SW 1271 (cell line): ENCODE measurements at regions not wholly inside any gene's neighbourhood (a gene's known extent, or its start where the extent isn't known, plus 50 kb on each side); places are given as distances from the start of the nearest gene placed in this dataset.
"Not testable (repeated sequence)": the region's sequence is repeated elsewhere in the genome, so short reads cannot be mapped to it uniquely, and the experiment has no call there.

ENCODE experiments used
- DNase-seq, 2 experiments: peaks; one replicate each; lab custom pipeline; 2025; lab: John Stamatoyannopoulos, UW

DNA sequence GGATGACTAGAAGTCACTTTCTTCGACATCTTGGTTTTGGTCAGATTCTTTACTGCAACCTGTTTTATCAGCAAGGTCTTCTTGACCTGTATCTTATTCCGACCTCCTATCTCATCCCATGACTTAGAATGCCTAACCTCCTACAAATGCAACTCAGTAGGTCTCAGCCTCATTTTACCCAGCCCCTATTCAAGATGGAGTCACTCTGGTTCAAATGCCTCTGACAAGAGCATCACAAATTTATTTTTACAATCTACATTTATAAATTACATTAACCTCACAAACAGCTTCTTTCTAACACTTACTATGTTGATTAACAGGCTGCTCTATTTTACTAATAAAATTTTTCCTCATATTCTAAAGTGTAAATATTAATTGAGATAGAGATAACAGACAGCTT is 867.0 kb upstream of the CNTN5 start:
- DNase-seq: no peak

GRCh38 chr11:98155696-98156095 is 865.1 kb upstream of the CNTN5 start:
- no peak for DNase-seq

DNA sequence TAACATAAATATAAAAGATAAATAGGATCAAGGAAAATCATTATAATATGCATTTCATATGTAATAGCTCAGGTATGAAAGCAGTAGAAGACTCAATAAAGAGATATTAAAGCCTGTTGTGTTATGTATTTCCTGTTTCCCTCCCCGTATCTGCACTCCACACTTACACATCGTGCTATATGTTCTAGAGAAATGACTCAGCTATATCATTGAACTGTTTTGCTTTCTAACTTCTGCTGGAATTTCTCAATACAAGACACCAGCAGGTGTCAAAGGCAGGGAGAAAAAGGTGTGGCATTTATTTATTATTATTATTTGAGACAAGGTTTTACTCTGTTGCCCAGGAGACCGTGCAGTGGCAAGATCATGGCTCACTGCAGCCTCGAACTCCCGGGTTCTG is 842.8 kb upstream of the CNTN5 start:
- no peak for DNase-seq

DNA sequence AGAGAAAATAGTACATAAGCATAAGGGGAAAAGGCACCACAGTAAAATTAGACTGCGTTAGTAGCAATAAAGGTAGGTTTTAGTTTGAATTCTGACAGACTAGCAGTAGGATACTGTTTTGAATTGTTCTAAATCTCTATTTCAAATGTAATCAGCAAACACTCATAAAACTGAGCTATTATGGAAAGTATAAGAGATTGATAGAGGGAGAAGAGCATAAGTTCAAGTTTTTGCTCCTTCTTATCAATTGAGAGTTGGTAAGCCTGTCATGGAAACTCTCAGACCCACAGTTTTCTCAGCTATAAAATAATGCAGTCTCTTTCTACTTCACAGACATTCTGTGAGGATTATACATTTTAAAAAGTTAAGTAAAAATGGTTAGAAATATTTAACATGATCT is 840.2 kb upstream of the CNTN5 start:
- DNase-seq: no peak

GRCh38 chr11:98180921-98181320 is 839.8 kb upstream of the CNTN5 start:
- DNase-seq: no peak

DNA sequence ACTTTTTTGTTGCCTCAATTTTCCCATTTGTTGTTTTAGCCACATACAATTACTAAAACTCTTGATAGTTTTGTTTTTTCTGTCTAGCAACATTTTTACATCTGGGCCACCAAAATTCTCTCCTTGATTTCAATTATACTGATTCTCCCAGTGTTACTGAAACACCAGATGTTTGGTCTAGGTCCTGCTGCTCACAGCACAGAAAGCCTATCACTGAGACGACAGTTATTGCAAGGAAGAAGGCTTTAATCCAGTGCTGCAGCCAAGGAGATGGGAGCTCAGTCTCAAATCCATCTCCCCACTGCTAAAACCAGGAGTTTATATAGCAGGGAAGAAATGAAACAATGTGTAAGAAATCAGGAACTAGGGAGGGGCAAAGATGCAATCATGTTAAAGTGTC is 837.7 kb upstream of the CNTN5 start:
- DNase-seq: no peak

DNA sequence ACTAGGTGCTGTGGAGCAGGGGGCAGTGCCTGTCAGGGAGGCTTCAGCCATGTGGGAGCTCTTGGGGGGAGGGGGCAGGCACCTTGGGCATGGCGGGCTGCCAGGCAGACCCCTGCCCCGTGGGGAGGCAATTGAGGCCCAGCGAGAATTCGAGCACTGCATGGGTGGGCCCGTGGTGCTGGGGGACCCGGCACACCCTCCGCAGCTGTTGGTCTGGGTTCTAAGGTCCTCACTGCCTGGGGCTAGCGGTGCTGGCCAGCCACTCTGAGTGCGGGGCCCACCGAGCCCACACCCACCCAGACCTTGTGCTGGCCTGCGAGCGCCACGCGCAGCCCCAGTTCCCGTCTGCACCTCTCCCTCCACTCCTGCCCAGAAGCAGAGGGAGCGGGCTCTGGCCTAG is 835.5 kb upstream of the CNTN5 start:
- DNase-seq: no peak

GRCh38 chr11:98194611-98195010 is 826.1 kb upstream of the CNTN5 start:
- DNase-seq: no peak

DNA sequence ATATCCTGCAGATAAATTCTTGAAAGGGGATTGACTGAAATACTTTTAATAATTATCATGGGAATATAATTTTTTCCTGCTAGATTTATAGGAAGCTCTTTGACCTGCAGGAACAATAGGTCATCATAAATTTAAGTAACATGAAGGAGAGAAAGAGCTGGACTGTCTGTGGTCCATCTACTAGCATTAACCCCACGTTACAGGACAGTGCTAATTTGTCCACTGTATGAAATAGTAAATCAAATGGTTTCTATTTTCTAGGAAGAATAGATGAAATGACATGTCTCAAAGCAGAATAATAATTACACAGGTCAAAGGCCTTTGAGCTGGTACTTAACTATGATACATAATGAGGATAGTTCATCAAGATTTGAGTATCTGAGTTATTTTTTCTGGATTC is 825.4 kb upstream of the CNTN5 start:
- no peak for DNase-seq

DNA sequence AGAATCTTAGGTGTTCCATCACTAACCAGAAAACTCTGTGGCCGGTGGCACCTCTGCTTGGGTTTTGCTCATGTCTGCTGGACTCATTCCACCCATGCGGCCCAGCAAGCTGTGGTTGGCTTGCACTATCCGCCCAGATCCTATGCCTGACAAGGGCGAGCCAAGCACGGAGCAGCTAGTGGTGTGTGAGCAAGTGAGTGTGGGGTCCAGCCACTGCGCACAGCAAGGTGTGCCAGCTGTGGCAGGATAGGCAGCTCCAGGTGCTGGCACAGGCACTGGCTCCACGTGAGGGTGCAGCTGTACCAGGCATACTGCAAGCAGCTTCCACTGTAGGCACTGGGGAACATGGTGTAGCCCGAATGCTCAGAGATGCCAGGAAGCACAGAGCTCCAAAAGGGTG is 813.7 kb upstream of the CNTN5 start:
- DNase-seq: no peak

DNA sequence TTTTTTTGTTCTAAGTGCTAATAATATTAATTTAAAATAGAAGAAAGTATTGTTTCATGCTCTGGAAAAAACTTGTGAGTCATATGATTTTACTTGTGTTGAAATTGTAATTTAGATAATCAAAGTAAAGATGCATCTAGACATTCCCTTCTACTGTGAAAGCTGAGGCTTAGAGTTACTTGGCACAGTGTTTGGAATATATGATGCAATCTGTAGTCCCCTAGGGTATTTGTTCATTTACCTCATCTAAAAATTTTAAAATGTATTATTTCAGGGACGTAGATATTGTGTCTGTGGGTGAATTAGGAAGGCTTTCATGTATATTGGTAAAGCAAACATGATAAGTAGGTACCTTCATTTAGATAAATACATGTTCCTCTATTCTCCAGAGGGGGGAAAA is 793.5 kb upstream of the CNTN5 start:
- no peak for DNase-seq

DNA sequence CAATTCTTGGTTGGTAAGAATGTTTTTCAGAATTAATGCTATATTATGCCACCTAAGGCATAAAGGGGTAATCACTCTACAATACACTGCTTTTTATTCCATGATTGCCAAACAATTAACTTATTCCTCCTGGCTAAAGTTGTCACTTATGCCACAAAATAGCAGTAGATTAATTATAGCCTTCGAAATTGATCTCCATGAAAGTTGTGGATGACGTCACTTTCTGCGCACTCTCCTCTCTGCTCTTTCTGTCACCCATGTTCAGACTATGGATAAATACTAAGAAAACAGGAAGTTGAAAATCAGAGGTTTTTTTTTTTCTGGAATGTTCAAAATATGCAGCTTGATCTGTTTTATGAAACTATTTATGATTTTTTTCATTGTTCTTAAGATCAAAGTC is 790.1 kb upstream of the CNTN5 start:
- no peak for DNase-seq

- DNase-seq: no peak
These were observed 786.1 kb upstream of the CNTN5 start for GRCh38 chr11:98234698-98235097.

DNA sequence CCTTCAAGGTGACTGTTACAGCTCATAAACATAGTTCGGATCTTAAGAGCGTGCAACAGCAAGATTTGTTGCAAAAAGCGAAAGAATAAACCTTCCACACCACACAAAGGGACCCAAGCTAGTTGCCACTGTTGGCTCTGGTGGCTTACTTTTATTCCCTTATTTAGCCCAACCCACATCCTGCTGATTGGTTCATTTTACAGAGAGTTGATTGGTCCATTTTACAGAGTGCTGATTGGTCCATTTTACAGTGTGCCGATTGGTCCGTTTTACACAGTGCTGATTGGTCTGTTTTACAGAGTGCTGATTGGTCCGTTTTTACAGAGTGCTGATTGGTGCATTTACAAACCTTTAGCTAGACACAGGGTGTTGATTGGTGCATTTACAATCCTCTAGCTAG is 776.9 kb upstream of the CNTN5 start:
- DNase-seq: no peak

DNA sequence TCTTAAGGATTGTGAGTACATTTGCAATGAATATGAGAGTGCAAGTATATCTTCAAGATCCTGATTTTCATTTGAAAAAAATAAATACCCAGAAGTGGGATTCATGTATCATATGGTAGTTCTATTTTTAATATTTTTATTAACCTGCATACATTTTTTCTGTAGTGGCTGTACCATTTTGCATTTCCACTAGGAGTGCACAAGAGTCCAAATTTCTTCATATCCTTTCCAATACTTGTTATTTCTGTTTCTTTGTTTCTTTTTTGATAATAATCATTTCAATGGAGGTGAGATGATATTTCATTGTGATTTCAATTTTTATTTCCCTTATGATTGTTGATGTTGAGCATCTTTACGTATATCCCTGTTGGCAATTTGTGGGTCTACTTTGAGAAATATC is 759.8 kb upstream of the CNTN5 start:
- no peak for DNase-seq

DNA sequence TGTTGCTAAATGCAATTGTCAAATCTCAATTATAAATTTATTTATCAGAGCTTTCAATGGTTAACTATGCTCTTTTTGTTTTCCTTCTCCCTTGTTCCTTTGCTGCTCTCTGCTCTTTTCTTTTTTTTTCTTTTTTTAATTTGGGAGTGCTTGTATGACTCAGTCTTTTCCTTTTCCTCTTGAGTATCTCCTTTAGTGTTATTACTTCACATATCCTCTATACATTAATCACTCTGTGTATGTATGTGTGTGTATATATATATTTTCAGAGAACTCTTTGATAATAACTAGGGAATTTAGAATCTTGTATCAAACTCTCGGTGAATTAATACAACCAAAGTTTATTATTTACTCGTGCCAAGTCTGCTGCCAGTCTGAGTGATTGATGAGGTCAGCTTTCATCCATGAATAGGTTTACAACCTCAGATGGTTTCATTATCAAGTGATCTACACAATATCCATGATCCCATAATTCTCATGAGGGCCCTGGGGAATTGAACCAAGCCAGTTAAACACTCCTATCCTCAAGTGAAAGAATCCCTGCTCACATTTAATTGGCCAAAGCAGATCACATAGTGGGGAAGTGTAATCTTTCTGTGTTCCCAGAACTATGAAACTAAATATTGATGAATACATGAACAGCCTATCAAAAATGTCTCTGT is 743.4 kb upstream of the CNTN5 start:
- DNase-seq: no peak

DNA sequence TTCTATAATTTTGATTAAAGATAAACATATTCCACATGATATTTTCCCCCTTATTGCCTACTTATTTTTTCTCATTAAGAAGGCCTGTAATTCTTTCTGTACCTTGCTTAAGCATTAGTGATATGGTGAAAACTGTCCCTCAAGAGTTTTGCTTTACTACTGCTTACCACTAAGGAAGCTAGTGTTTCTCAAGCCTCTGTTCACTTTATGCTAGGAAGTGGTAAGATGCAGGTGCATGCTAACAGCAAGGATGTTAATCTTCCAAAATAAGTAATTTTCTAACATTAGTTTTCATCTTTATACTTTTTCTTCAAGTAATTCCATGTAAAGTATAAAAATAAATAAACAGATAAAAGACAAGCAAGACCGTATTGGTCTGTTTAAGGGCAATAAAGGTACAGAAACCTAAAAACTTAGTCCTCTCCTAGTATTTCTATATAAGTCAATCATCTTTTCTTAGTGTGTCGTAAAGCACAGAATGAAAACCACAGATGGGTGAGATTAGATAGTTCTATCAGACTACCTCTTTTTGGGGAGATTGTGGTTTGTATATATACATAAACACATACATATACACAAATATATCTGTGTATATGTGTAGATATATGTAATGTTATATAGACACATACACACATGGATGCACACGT is 731.0 kb upstream of the CNTN5 start:
- no peak for DNase-seq

DNA sequence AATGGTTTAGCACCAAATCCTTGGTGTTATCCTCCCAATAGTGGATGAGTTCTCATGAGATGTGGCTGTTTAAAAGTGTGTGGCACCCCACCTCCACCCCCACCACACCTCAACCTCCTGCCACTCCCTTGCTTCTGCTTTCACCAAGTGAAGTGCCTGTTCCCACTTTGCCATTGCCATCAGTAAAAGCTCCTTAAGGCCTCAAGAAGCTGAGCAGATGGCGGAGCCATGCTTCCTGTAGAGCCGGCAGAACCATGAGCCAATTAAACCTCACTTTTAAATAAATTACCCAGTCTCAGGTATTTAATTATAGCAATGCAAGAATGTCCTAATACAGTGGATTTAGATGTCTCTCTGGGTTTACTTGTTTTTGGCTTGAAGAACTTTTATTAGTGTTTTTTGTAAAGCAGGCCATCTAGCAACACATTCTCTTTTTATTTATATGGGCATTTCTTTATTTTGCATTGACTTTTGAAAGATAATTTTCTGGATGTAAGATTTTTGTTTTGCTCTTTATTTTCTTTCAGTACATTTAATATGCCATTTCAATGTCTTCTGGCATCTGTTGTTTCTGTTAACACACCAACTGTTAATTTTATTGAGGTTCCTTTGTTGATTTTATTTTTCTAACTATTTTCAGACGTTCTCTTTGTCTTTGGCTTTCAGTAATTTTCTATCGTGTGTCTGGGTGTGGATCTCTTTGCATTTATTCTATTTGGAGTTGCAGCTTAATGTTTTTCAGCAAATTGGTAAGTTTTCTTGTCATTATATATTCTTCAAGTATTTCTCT is 724.5 kb upstream of the CNTN5 start:
- no peak for DNase-seq

GRCh38 chr11:98300719-98301118 is 720.0 kb upstream of the CNTN5 start:
- no peak for DNase-seq

- DNase-seq: no peak
These were observed 712.8 kb upstream of the CNTN5 start for GRCh38 chr11:98307827-98308491.

DNA sequence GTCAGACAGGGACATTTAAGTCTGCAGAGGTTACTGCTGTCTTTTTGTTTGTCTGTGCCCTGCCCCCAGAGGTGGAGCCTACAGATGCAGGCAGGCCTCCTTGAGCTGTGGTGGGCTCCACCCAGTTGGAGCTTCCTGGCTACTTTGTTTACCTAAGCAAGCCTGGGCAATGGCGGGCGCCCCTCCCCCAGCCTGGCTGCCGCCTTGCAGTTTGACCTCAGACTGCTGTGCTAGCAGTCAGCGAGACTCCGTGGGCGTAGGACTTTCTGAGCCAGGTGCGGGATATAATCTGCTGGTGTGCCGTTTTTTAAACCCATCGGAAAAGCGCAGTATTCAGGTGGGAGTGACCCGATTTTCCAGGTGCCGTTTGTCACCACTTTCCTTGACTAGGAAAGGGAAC is 690.4 kb upstream of the CNTN5 start:
- DNase-seq: not testable (repeated sequence)

DNA sequence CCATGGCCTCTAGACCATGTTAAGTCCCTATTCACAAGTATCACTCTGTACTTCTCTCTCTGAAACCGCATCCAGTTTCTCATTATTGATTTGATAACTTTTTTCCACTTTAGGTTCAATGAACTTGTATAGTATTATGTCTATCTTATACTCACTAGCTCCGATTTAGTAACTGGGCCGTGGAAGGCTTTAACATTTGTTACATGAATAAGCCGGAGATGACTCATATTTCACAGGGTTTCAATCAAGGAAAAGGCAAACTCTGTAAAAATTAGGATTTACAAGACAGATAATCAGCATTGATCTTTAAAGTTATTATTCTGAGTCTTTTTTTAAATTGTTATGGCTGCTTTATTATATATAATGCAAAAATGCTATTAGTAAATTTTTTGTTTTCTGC is 662.2 kb upstream of the CNTN5 start:
- DNase-seq: no peak

DNA sequence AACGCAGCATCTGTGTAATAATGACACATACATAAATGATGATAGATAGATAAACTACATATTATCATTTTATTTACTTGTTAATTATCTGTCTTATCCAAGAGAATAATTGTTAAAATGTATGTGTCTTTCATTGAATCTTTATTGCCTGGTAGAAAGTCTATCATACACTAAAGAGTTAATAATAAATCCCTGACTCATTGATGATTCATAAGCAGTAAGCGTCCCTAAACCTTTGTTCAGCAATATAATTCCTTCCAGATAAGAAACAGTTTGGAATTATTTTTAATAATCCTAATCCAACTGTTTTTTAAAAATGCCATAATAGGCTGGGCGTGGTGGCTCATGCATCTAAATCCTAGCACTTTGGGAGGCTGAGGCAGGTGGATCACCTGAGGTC is 655.6 kb upstream of the CNTN5 start:
- DNase-seq: no peak
